Caco-2 (cell line): ENCODE measurements at regions not wholly inside any gene's neighbourhood (a gene's known extent, or its start where the extent isn't known, plus 50 kb on each side); places are given as distances from the start of the nearest gene placed in this dataset.
"Not testable (repeated sequence)": the region's sequence is repeated elsewhere in the genome, so short reads cannot be mapped to it uniquely, and the experiment has no call there.

Experiments used
- BruUV-seq: library from RNA; stranded (reverse); fragments of 400-500 nt; replicated peaks from 2 replicates; lab custom pipeline; 2021; lab: Mats Ljungman, UMichigan
- CTCF ChIA-PET: fragments of 300-600 bp; sonication (Branson Sonifier 250); formaldehyde crosslinking; loops from one replicate; lab custom pipeline; 2022; ENCODE audit warnings: antibody characterized with exemption; lab: Charles Lee
- POLR2A ChIA-PET: fragments of 300-600 bp; sonication (Branson Sonifier 250); formaldehyde crosslinking; loops from one replicate; lab custom pipeline; 2022; ENCODE audit warnings: antibody characterized with exemption; lab: Charles Lee
- DNase-seq, 2 experiments: peaks; one replicate each; pipeline versions ENCODE4 v3.0.0 to v3.0.0-alpha.2; 2020 to 2022
- H3K27me3 ChIP-seq: replicated peaks from 2 replicates; pipeline ENCODE4 v1.6.0; 2011; ENCODE audit warnings: low read length; ENCODE audit not compliant: control insufficient read depth, insufficient read depth
- H3K36me3 ChIP-seq: 2 replicates; pipeline ENCODE4 v1.5.1; 2011; ENCODE audit warnings: low read length; ENCODE audit not compliant: control insufficient read depth, insufficient read depth
- H3K4me1 ChIP-seq: fragments of 250-450 bp; sonication (Bioruptor Pico); 2 replicates; pipeline ENCODE4 v1.5.1; 2020; ENCODE audit warnings: mild to moderate bottlenecking
- H3K4me3 ChIP-seq: 2 replicates; pipeline ENCODE4 v1.5.1; 2011; ENCODE audit warnings: low read depth, mild to moderate bottlenecking, control low read depth, low read length
- H3K9me3 ChIP-seq: fragments of 250-450 bp; sonication (Bioruptor Pico); 2 replicates; pipeline ENCODE4 v1.5.1; 2020; ENCODE audit warnings: mild to moderate bottlenecking, moderate library complexity
- H3K27ac Mint-ChIP-seq: one replicate; pipeline ENCODE4 v1.8.0; 2022; ENCODE audit warnings: mixed read lengths; ENCODE audit not compliant: unreplicated experiment
- H3K27me3 Mint-ChIP-seq: one replicate; pipeline ENCODE4 v1.8.0; 2022; ENCODE audit warnings: mixed read lengths; ENCODE audit not compliant: insufficient read depth, unreplicated experiment
- H3K36me3 Mint-ChIP-seq: one replicate; pipeline ENCODE4 v1.8.0; 2022; ENCODE audit warnings: mild to moderate bottlenecking, mixed read lengths; ENCODE audit not compliant: insufficient read depth, unreplicated experiment
- H3K4me1 Mint-ChIP-seq: one replicate; pipeline ENCODE4 v1.8.0; 2022; ENCODE audit warnings: low read depth, mixed read lengths; ENCODE audit not compliant: unreplicated experiment
- H3K4me3 Mint-ChIP-seq: one replicate; pipeline ENCODE4 v1.8.0; 2022; ENCODE audit warnings: mild to moderate bottlenecking, moderate library complexity, mixed read lengths; ENCODE audit not compliant: unreplicated experiment
- H3K9me3 Mint-ChIP-seq: one replicate; pipeline ENCODE4 v1.8.0; 2022; ENCODE audit warnings: mixed read lengths; ENCODE audit not compliant: unreplicated experiment
- CTCF ChIP-seq, 2 experiments: fragments of 200-600 bp in 1 of 2; IDR thresholded peaks; 1 replicate in 1 of 2; 2 replicates in 1 of 2; pipeline versions ENCODE4 v1.5.1 to v1.8.0; 2011 to 2022; ENCODE audit warnings: antibody characterized with exemption in 1 of 2, control low read depth in 1 of 2, inconsistent platforms in 1 of 2, low read depth in 1 of 2, low read length in 1 of 2, mild to moderate bottlenecking in 1 of 2, moderate library complexity in 1 of 2; ENCODE audit not compliant: insufficient read depth in 1 of 2, severe bottlenecking in 1 of 2, unreplicated experiment in 1 of 2
- intact Hi-C: fragments of 100-400 bp; cut with micrococcal nuclease; formaldehyde crosslinking; loops from one replicate; pipeline ENCODE4 v1.10.0; 2022; ENCODE audit not compliant: unreplicated experiment

- POLR2A ChIA-PET, result no interaction called here
- CTCF ChIA-PET, result no interaction called here
- DNase-seq, result no peak
Measured at GRCh38 chr21:35796844-35797243, 263.5 kb downstream of the SETD4 start.

GRCh38 chr21:35794527-35794926 lies 265.8 kb downstream of the SETD4 start:
- DNase-seq, H3K4me3 Mint-ChIP-seq, H3K36me3 ChIP-seq, H3K27me3 ChIP-seq, H3K9me3 Mint-ChIP-seq, H3K4me1 Mint-ChIP-seq, H3K4me3 ChIP-seq, POLR2A ChIA-PET, BruUV-seq, H3K4me1 ChIP-seq, H3K9me3 ChIP-seq, intact Hi-C loops, CTCF ChIA-PET, H3K27ac Mint-ChIP-seq, H3K36me3 Mint-ChIP-seq: not testable (repeated sequence)
- H3K27me3 Mint-ChIP-seq, result peaks cover 11% of the 10 kb centered on the region

More at GRCh38 chr21:35796844-35797243, 263.5 kb downstream of the SETD4 start:
- Histone ChIP-seq H3K36me3 (no peaks in the 10 kb centered on the region), H3K4me1 (no peaks in the 10 kb centered on the region), H3K27me3 (no peaks in the 10 kb centered on the region), H3K9me3 (no peaks in the 10 kb centered on the region), H3K4me3 (no peak overlapping the region)
- H3K27ac Mint-ChIP-seq, result no peak overlapping the region
- intact Hi-C loops, result no loop called here
- no peak for TF ChIP-seq CTCF (IDR thresholded peaks at IDR 0.05; ENCODE audit: insufficient read depth in 1 of 2, low read depth in 1 of 2, low read length in 1 of 2, severe bottlenecking in 1 of 2, unreplicated experiment in 1 of 2)
- H3K9me3 Mint-ChIP-seq, result no peaks in the 10 kb centered on the region
- H3K4me3 Mint-ChIP-seq, result no peak overlapping the region
- no TSS peak for BruUV-seq
- peaks cover 7% of the 10 kb centered on the region for H3K4me1 Mint-ChIP-seq
- H3K36me3 Mint-ChIP-seq, result no peaks in the 10 kb centered on the region
- H3K27me3 Mint-ChIP-seq, result peaks cover 11% of the 10 kb centered on the region

- Mint-ChIP-seq H3K4me3 (no peak overlapping the region), H3K9me3 (no peaks in the 10 kb centered on the region), H3K36me3 (no peaks in the 10 kb centered on the region), H3K27ac (no peak overlapping the region), H3K27me3 (peaks cover 6% of the 10 kb centered on the region), H3K4me1 (no peaks in the 10 kb centered on the region)
- Histone ChIP-seq H3K9me3 (no peaks in the 10 kb centered on the region), H3K4me3 (no peak overlapping the region), H3K4me1 (no peaks in the 10 kb centered on the region), H3K36me3 (no peaks in the 10 kb centered on the region), H3K27me3 (no peaks in the 10 kb centered on the region)
- BruUV-seq, result no TSS peak
- ChIA-PET CTCF (no interaction called here), POLR2A (no interaction called here)
- TF ChIP-seq CTCF (IDR thresholded peaks at IDR 0.05; ENCODE audit: insufficient read depth in 1 of 2, low read depth in 1 of 2, low read length in 1 of 2, severe bottlenecking in 1 of 2, unreplicated experiment in 1 of 2), result no peak
- DNase-seq, result no peak
- intact Hi-C loops, result no loop called here
Measured at GRCh38 chr21:35792569-35793305, 267.6 kb downstream of the SETD4 start.
